ENCODE measurements at regions not wholly inside any gene's neighbourhood (a gene's known extent, or its start where the extent isn't known, plus 50 kb on each side); places are given as distances from the start of the nearest gene placed in this dataset.
A peak's percentile ranks its signal among the peaks of the same experiment; 100 is the strongest.

DNA sequence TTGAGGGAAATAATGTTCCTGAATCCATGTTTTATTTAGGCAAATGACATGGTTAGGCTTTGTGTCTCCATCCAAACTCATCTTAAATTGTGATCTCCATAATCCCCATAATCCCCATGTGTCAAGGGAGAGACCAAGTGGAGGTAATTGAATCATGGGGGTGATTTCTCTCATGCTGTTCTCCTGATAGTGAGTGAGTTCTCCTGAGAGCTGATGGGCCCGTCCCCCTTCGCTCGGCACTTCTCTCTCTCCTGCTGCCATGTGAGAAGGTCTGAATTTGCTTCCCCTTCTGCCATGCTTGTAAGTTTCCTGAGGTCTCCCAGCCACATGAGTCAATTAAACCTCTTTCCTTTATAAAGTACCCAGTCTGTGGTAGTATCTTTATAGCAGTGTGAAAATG lies 563.0 kb upstream of the NR3C2 start:
- TF ChIP-seq, protein P1, sequence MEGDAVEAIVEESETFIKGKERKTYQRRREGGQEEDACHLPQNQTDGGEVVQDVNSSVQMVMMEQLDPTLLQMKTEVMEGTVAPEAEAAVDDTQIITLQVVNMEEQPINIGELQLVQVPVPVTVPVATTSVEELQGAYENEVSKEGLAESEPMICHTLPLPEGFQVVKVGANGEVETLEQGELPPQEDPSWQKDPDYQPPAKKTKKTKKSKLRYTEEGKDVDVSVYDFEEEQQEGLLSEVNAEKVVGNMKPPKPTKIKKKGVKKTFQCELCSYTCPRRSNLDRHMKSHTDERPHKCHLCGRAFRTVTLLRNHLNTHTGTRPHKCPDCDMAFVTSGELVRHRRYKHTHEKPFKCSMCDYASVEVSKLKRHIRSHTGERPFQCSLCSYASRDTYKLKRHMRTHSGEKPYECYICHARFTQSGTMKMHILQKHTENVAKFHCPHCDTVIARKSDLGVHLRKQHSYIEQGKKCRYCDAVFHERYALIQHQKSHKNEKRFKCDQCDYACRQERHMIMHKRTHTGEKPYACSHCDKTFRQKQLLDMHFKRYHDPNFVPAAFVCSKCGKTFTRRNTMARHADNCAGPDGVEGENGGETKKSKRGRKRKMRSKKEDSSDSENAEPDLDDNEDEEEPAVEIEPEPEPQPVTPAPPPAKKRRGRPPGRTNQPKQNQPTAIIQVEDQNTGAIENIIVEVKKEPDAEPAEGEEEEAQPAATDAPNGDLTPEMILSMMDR (conservative IDR thresholded peaks at IDR 0.05; ENCODE audit: low read depth, low read length), result no peak
- no peak for DNase-seq (ENCODE audit: low read depth)
- H3K4me3 ChIP-seq (ENCODE audit: low read length), result no peak overlapping the region

DNA sequence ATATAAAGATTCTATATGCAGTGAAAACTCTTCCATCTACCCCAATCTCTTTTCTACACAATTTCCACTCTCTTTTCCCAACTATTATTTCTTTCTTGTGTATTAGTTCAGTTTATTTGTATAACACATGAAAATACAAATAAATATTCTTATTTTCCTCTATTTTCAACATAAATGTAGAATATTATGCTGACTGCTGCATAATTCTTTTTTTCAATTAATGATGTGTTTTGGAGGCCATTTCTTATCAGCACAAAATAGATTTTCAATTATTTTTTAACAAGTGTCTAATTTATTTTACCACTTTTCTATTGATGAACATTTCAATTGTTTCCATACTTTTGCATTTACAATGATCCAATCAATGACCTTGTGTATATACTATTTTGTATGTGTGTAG lies 557.7 kb upstream of the NR3C2 start:
- DNase-seq (ENCODE audit: low read depth), result no peak
- TF ChIP-seq, protein P1 (conservative IDR thresholded peaks at IDR 0.05; ENCODE audit: low read depth, low read length), result no peak
- no peak overlapping the region for H3K4me3 ChIP-seq (ENCODE audit: low read length)

GRCh38 chr4:148998719-148999118 lies 556.5 kb upstream of the NR3C2 start:
- DNase-seq (ENCODE audit: low read depth), result no peak
- TF ChIP-seq, protein P1 (conservative IDR thresholded peaks at IDR 0.05; ENCODE audit: low read depth, low read length), result peak; percentile 26
- no peak overlapping the region for H3K4me3 ChIP-seq (ENCODE audit: low read length)

GRCh38 chr4:148986951-148987350 lies 544.7 kb upstream of the NR3C2 start:
- TF ChIP-seq, protein P1 (conservative IDR thresholded peaks at IDR 0.05; ENCODE audit: low read depth, low read length), result no peak
- peak; percentile 42 for DNase-seq (ENCODE audit: low read depth)
- no peak overlapping the region for H3K4me3 ChIP-seq (ENCODE audit: low read length)

DNA sequence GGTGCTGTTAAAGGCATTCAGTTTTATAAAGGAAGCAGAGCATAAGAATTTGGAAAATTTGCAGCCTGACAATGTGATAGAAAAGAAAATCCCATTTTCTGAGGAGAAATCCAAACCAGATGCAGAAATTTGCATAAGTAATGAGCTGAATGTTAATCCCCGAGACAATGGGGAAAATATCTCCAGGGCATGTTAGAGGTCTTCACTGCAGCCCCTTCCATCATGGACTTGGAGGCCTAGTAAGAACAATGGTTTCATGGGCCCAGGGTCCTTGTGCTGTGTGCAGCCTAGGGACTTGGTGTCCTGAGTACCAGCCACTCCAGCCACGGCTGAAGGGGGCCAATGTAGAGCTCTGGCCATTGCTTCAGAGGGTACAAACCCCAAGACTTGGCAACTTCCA lies 542.7 kb upstream of the NR3C2 start:
- H3K4me3 ChIP-seq (ENCODE audit: low read length), result no peak overlapping the region
- DNase-seq (ENCODE audit: low read depth), result no peak
- TF ChIP-seq, protein P1 (conservative IDR thresholded peaks at IDR 0.05; ENCODE audit: low read depth, low read length), result no peak

- TF ChIP-seq, protein P1 (conservative IDR thresholded peaks at IDR 0.05; ENCODE audit: low read depth, low read length), result no peak
- no peak overlapping the region for H3K4me3 ChIP-seq (ENCODE audit: low read length)
- no peak for DNase-seq (ENCODE audit: low read depth)
Observed at GRCh38 chr4:148982200-148982599, 540.0 kb upstream of the NR3C2 start.

- no peak for DNase-seq (ENCODE audit: low read depth)
- TF ChIP-seq, protein P1 (conservative IDR thresholded peaks at IDR 0.05; ENCODE audit: low read depth, low read length), result no peak
- no peak overlapping the region for H3K4me3 ChIP-seq (ENCODE audit: low read length)
Observed at GRCh38 chr4:148980782-148981480, 538.7 kb upstream of the NR3C2 start.
